ENCODE measurements at regions not wholly inside any gene's neighbourhood (a gene's known extent, or its start where the extent isn't known, plus 50 kb on each side); places are given as distances from the start of the nearest gene placed in this dataset.

DNA sequence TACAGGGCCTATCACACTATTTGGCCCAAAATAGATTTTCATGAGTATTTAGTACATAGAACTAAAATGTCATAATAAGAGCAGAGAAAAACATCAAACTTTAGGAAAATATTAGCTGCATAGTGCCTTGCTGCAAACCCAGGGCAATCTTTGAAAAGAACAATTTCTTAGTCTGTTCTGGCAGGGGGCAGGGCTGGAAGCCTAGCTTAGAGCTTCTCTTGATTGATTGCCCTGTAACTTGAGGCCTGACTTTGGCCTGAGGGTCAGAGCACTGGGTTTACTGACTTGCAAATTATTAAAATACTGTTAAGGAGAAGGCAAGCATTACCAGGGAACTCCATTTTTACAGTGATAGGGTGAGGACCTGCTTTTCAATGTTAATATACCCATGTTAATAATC is 115.8 kb upstream of the SPAG17 start:
- TF ChIP-seq CTCF (optimal IDR thresholded peaks at IDR 0.05 in 1 of 3, IDR thresholded peaks at IDR 0.05 in 1 of 3, conservative IDR thresholded peaks at IDR 0.05 in 1 of 3; ENCODE audit: extremely low read depth in 1 of 3, insufficient read depth in 2 of 3, low read length in 3 of 3) (no peak), EZH2 (IDR thresholded peaks at IDR 0.05; ENCODE audit: low read length) (no peak)
